ENCODE measurements at regions not wholly inside any gene's neighbourhood (a gene's known extent, or its start where the extent isn't known, plus 50 kb on each side); places are given as distances from the start of the nearest gene placed in this dataset.

- TF ChIP-seq EP300 (IDR thresholded peaks at IDR 0.05) (no peak), CTCF (IDR thresholded peaks at IDR 0.05) (no peak)
Observed at GRCh38 chr1:239856924-239857323, 234.8 kb upstream of the FMN2 start.
